BJ (cell line): ENCODE measurements at regions not wholly inside any gene's neighbourhood (a gene's known extent, or its start where the extent isn't known, plus 50 kb on each side); places are given as distances from the start of the nearest gene placed in this dataset.

Experiments used
- CTCF ChIA-PET: fragments of 350-600 bp; formaldehyde crosslinking; extraction: SDS; loops from one replicate; lab custom pipeline; 2021; ENCODE audit warnings: antibody characterized with exemption, inconsistent platforms; lab: Yijun Ruan, JAX
- POLR2A ChIA-PET: fragments of 300-600 bp; sonication (Branson Sonifier 250); formaldehyde crosslinking; extraction: SDS; loops from one replicate; lab custom pipeline; 2021; ENCODE audit warnings: antibody characterized with exemption; lab: Charles Lee
- DNase-seq: peaks from one replicate; pipeline ENCODE4 v3.0.0-alpha.2; 2011; ENCODE audit warnings: low read depth
- H3K27me3 ChIP-seq: 2 replicates; pipeline ENCODE4 v1.6.0; 2011; ENCODE audit warnings: low read length; ENCODE audit not compliant: control insufficient read depth, insufficient read depth
- H3K36me3 ChIP-seq: 2 replicates; pipeline ENCODE4 v1.5.1; 2011; ENCODE audit warnings: low read length; ENCODE audit not compliant: control insufficient read depth, insufficient read depth
- H3K4me3 ChIP-seq: 2 replicates; pipeline ENCODE4 v1.5.1; 2011; ENCODE audit warnings: low read depth, mild to moderate bottlenecking, control low read depth, low read length
- TF ChIP-seq, protein P1 (sequence below): IDR thresholded peaks from 2 replicates; pipeline ENCODE4 v1.5.1; 2011; ENCODE audit warnings: low read depth, mild to moderate bottlenecking, control low read depth, inconsistent platforms, low read length, moderate library complexity; ENCODE audit not compliant: insufficient read depth

DNA sequence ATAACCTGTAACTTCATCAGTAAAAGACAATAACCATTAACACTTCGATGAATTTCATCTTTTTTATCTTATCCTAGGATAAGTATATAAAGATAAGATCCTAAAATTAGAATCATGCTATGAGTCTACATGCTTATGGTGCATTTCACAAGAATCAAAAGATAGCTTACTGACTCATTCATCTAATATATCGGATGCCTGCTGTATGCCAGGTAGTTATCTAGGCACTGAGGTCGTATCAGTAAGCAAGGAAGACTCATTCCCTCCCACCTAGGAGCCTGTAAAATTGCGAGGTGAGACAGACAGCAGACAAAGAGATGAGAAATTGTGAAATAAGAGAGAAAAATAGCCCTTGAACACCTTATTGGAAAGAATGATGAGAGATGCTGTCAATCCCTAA, 240.6 kb upstream of the ADAMTSL1 start:
- Histone ChIP-seq H3K4me3 (no peak overlapping the region), H3K36me3 (no peaks in the 10 kb centered on the region), H3K27me3 (peaks cover 2% of the 10 kb centered on the region; the same call in 1 of the 2 replicates)
- CTCF ChIA-PET = no interaction called here
- POLR2A ChIA-PET = no interaction called here
- TF ChIP-seq, protein P1, sequence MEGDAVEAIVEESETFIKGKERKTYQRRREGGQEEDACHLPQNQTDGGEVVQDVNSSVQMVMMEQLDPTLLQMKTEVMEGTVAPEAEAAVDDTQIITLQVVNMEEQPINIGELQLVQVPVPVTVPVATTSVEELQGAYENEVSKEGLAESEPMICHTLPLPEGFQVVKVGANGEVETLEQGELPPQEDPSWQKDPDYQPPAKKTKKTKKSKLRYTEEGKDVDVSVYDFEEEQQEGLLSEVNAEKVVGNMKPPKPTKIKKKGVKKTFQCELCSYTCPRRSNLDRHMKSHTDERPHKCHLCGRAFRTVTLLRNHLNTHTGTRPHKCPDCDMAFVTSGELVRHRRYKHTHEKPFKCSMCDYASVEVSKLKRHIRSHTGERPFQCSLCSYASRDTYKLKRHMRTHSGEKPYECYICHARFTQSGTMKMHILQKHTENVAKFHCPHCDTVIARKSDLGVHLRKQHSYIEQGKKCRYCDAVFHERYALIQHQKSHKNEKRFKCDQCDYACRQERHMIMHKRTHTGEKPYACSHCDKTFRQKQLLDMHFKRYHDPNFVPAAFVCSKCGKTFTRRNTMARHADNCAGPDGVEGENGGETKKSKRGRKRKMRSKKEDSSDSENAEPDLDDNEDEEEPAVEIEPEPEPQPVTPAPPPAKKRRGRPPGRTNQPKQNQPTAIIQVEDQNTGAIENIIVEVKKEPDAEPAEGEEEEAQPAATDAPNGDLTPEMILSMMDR = no peak
- DNase-seq = no peak

DNA sequence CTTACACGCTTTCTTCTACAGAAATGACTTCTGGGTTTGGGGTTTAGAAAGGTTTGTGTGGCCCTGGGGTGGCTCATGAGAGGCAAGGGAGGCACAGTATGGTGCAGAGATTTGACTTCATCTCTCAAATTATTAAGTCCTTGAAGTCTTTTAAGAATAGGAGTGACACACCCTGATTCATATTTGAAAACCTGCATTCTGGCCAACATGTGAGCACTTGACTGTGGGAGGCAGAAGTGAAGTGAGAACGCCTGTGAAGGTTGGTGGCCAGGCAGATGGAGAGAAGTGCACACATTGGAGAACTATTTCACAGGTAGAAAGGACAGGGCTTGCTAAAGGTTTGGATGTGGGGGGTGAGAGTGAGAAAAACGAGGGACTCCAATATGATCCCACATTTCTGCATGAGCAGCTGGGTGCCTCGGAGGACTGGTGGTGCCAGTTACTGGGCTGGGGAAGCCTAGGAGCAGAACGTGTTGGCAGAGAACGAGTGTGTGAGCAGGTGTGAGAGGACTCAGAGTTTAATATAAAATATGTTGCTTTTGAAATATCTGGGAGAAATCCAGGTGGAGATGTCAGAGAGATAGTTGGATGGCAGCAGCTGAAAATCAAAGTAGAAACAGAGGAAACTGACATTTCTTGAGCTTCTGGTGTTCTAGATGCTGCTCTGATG, 240.0 kb upstream of the ADAMTSL1 start:
- Histone ChIP-seq H3K36me3 (no peaks in the 10 kb centered on the region), H3K4me3 (no peak overlapping the region), H3K27me3 (peaks cover 2% of the 10 kb centered on the region; the same call in 1 of the 2 replicates)
- ChIA-PET POLR2A (no interaction called here), CTCF (no interaction called here)
- TF ChIP-seq, protein P1 = no peak
- no peak for DNase-seq

DNA sequence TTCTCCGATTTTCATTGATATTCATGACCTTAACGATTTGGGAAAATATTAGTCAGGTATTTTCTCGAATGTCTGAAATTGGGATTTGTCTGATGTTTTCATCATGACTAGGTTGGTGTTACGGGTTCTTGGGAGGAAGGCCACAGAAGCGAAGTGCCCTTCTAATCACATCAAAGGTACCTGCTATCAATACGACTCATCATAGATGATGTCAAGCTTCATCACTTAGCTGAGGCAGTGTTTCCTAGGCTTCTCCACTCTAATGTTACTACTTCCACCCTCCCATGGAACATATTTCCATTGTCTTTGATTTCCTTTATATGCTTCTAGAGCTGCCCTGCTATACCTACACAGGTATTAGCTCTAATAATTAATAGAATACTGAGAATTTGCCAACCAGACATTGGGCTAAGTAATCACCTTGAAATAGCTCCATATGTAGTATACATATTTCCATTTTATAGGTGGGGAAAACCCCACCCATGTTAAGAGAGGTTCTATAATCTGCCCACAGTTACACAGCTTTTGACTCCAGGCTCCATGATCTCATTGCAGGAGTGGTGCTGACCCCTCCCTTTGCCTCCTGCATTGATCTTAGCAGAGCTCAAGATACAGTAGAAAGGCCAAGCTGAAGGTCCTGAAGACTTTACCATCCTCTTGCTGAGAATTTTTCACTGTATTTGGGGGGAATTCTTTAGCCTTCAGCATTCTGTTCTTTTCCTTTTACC, 238.6 kb upstream of the ADAMTSL1 start:
- POLR2A ChIA-PET = no interaction called here

DNA sequence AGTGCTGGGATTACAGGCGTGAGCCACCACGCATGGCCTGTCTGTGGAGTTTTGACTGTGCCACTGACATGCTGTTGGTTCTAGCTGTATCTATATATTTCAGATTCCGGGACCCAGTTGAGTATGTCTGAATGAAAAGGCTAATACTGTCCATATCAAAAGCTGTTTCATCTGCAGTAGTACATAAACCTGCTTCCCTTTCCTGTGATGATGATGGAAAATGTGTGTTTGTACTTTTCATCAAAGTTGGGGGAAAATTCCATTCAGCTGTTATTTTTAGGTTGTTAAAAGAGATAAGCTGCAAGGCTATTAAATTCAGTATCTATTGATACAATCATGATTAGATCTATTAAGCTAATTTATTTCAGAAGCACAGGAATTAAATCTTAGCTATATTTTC, 237.6 kb upstream of the ADAMTSL1 start:
- peaks cover 2% of the 10 kb centered on the region; the same call in 1 of the 2 replicates for H3K27me3 ChIP-seq
- H3K4me3 ChIP-seq = no peak overlapping the region
- ChIA-PET POLR2A (no interaction called here), CTCF (interaction anchor here (0.7 to 1.4 kb wide), 5 partner anchors 19 to 793 kb away, joined by 3 to 4 read pairs (median 3); no protein-coding TSS in a partner anchor)
- no peak for DNase-seq
- no peaks in the 10 kb centered on the region for H3K36me3 ChIP-seq
- TF ChIP-seq, protein P1 = no peak

More for the DNA sequence above, 238.6 kb upstream of the ADAMTSL1 start:
- CTCF ChIA-PET = interaction anchor here (1.2 kb wide), 1 partner anchor 22 kb away, joined by 3 read pairs; no protein-coding TSS in a partner anchor
- TF ChIP-seq, protein P1 = no peak
- DNase-seq = no peak
- no peak overlapping the region for H3K4me3 ChIP-seq
- H3K36me3 ChIP-seq = no peaks in the 10 kb centered on the region
- peaks cover 2% of the 10 kb centered on the region; the same call in 1 of the 2 replicates for H3K27me3 ChIP-seq

DNA sequence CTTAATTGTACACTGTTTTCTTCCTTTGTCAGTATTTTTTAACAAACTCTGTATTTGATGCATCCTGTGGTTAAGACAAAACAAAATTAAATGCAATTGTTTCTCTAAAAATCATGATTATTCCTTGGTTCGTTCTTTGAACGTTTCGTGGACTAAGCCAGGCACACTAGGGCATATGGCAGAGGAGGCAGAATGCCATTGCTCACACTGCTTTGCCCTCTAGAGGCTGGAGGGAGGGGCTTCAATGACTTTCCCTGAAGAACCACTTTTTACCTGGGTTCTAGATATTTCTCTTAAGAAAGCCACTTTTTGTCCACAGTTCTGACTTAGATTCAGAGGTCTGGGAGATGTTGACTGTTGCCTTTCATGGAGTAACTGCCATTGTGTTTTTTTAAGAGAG, 236.2 kb upstream of the ADAMTSL1 start:
- ChIA-PET CTCF (interaction anchor here (0.6 to 2.1 kb wide), 5 partner anchors 17 to 772 kb away, joined by 3 to 4 read pairs (median 3); no protein-coding TSS in a partner anchor), POLR2A (no interaction called here)
- no peak for DNase-seq
- TF ChIP-seq, protein P1 = no peak
- no peaks in the 10 kb centered on the region for H3K36me3 ChIP-seq
- no peak overlapping the region for H3K4me3 ChIP-seq
- H3K27me3 ChIP-seq = peaks cover 2% of the 10 kb centered on the region; the same call in 1 of the 2 replicates
